Panc1 (cell line): ENCODE measurements at regions not wholly inside any gene's neighbourhood (a gene's known extent, or its start where the extent isn't known, plus 50 kb on each side); places are given as distances from the start of the nearest gene placed in this dataset.

Experiments
- ATAC-seq: fragments of 200-7000 bp; cut with Tn5 transposase; 2 replicates; pipeline ENCODE4 v1.9.1; 2020; ENCODE audit warnings: mild to moderate bottlenecking, moderate library complexity
- BruUV-seq: library from RNA; stranded (reverse); fragments of 400-500 nt; replicated peaks from 2 replicates; lab custom pipeline; 2021; lab: Mats Ljungman, UMichigan
- CTCF ChIA-PET: fragments of 300-600 bp; sonication (Branson Sonifier 250); formaldehyde crosslinking; loops from one replicate; lab custom pipeline; 2022; ENCODE audit warnings: antibody characterized with exemption; lab: Charles Lee
- POLR2A ChIA-PET: fragments of 300-600 bp; sonication (Branson Sonifier 250); formaldehyde crosslinking; loops from one replicate; lab custom pipeline; 2022; ENCODE audit warnings: antibody characterized with exemption; lab: Charles Lee
- DNase-seq: peaks from one replicate; pipeline ENCODE4 v3.0.0-alpha.2; 2010; ENCODE audit warnings: low read depth, low spot score
- H3K27ac ChIP-seq: 2 replicates; pipeline ENCODE4 v1.5.1; 2011; ENCODE audit warnings: mild to moderate bottlenecking, low read length, inconsistent platforms
- H3K27me3 ChIP-seq: fragments of 200-500 bp; sonication (Bioruptor generic); 2 replicates; pipeline ENCODE4 v1.6.0; 2014; ENCODE audit warnings: low read length, inconsistent platforms; ENCODE audit not compliant: control insufficient read depth, insufficient read depth
- H3K36me3 ChIP-seq: fragments of 200-500 bp; sonication (Bioruptor generic); 2 replicates; pipeline ENCODE4 v1.5.1; 2014; ENCODE audit warnings: inconsistent platforms, mild to moderate bottlenecking, low read length, moderate library complexity; ENCODE audit not compliant: control insufficient read depth, insufficient read depth
- H3K4me1 ChIP-seq: 2 replicates; pipeline ENCODE4 v1.5.1; 2011; ENCODE audit warnings: inconsistent platforms, mild to moderate bottlenecking, low read length, moderate library complexity; ENCODE audit not compliant: control insufficient read depth, insufficient read depth
- H3K4me3 ChIP-seq, 2 experiments: 2 replicates each; pipeline ENCODE4 v1.5.1; 2011 to 2012; ENCODE audit warnings: low read depth in 2 of 2, low read length in 2 of 2, mild to moderate bottlenecking in 2 of 2, inconsistent platforms in 1 of 2, moderate library complexity in 1 of 2
- H3K9me3 ChIP-seq: fragments of 200-500 bp; sonication (Bioruptor generic); 2 replicates; pipeline ENCODE4 v1.5.1; 2014; ENCODE audit warnings: low read depth, mild to moderate bottlenecking, inconsistent platforms, low read length, moderate library complexity; ENCODE audit not compliant: control insufficient read depth, insufficient read depth
- CTCF ChIP-seq: fragments of 450-650 bp; IDR thresholded peaks from 2 replicates; pipeline ENCODE4 v1.5.1; 2017; ENCODE audit warnings: mild to moderate bottlenecking
- POLR2AphosphoS5 ChIP-seq: IDR thresholded peaks from 2 replicates; pipeline ENCODE4 v1.6.1; 2012; ENCODE audit warnings: mild to moderate bottlenecking, low read depth, low read length, moderate library complexity
- SIN3A ChIP-seq: IDR thresholded peaks from 2 replicates; pipeline ENCODE4 v1.6.1; 2012; ENCODE audit warnings: low read depth, mild to moderate bottlenecking, low read length, moderate library complexity, borderline replicate concordance; ENCODE audit not compliant: insufficient read depth
- TCF7L2 ChIP-seq: IDR thresholded peaks from 2 replicates; pipeline ENCODE4 v1.6.1; 2011; ENCODE audit warnings: mild to moderate bottlenecking, low read depth, low read length, inconsistent platforms
- in situ Hi-C: cut with HindIII; loops from 2 replicates; pipeline ENCODE4 v1.10.0; 2016; ENCODE audit warnings: low sequenced_read_pairs, low pct_unique_long_range_greater_than_20kb
- intact Hi-C: fragments of 100-400 bp; cut with micrococcal nuclease; formaldehyde crosslinking; loops from one replicate; pipeline ENCODE4 v1.10.0; 2022; ENCODE audit not compliant: unreplicated experiment
- TF ChIP-seq, protein P1 (sequence below), 2 experiments: IDR thresholded peaks; 2 replicates each; pipeline ENCODE4 v1.6.1; 2011 to 2012; ENCODE audit warnings: low read depth in 2 of 2, control low read depth in 1 of 2, low read length in 1 of 2, mild to moderate bottlenecking in 1 of 2, moderate library complexity in 1 of 2; ENCODE audit not compliant: insufficient read depth in 1 of 2

- no peak overlapping the region for H3K27ac ChIP-seq
- no TSS peak for BruUV-seq
- ChIA-PET POLR2A (no interaction called here), CTCF (no interaction called here)
- TF ChIP-seq CTCF, result no peak
- no peak for TF ChIP-seq TCF7L2
- TF ChIP-seq POLR2AphosphoS5, result no peak
- TF ChIP-seq, protein P1, sequence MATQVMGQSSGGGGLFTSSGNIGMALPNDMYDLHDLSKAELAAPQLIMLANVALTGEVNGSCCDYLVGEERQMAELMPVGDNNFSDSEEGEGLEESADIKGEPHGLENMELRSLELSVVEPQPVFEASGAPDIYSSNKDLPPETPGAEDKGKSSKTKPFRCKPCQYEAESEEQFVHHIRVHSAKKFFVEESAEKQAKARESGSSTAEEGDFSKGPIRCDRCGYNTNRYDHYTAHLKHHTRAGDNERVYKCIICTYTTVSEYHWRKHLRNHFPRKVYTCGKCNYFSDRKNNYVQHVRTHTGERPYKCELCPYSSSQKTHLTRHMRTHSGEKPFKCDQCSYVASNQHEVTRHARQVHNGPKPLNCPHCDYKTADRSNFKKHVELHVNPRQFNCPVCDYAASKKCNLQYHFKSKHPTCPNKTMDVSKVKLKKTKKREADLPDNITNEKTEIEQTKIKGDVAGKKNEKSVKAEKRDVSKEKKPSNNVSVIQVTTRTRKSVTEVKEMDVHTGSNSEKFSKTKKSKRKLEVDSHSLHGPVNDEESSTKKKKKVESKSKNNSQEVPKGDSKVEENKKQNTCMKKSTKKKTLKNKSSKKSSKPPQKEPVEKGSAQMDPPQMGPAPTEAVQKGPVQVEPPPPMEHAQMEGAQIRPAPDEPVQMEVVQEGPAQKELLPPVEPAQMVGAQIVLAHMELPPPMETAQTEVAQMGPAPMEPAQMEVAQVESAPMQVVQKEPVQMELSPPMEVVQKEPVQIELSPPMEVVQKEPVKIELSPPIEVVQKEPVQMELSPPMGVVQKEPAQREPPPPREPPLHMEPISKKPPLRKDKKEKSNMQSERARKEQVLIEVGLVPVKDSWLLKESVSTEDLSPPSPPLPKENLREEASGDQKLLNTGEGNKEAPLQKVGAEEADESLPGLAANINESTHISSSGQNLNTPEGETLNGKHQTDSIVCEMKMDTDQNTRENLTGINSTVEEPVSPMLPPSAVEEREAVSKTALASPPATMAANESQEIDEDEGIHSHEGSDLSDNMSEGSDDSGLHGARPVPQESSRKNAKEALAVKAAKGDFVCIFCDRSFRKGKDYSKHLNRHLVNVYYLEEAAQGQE (IDR thresholded peaks at IDR 0.05; ENCODE audit: insufficient read depth in 1 of 2, low read depth in 2 of 2, low read length in 1 of 2), result no peak
- TF ChIP-seq SIN3A, result no peak
- no peak for ATAC-seq
- in situ Hi-C loops (no loop called here), intact Hi-C loops (no loop called here)
- H3K27me3 ChIP-seq, result no peaks in the 10 kb centered on the region; the same call in 1 of the 2 replicates
- H3K9me3 ChIP-seq, result no peaks in the 10 kb centered on the region
- H3K36me3 ChIP-seq, result no peaks in the 10 kb centered on the region
- H3K4me1 ChIP-seq, result no peaks in the 10 kb centered on the region
- H3K4me3 ChIP-seq, result no peak overlapping the region
- DNase-seq, result no peak
These were observed 64.6 kb upstream of the PAGE1 start for GRCh38 chrX:49760290-49760890.

DNA sequence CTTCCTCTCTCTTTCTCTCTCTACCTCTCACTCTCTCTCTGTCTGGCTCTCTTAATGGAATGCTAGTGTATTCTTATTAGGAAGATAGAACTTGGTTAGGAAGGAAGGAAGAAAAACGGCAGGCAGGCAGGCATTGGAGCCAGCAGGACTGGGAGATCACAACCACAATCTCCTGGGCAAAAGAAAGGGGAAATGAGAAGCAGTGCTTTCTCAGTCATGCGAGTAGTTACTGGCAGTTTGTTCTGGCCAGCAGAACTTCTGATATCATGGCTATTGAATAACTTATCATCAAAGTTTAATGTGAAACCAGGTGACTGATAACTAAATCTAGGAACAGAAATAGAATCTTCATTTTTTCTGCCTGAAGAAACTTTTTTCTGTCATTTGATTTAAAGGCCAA, 60.9 kb upstream of the PAGE1 start:
- no peak for DNase-seq
- TF ChIP-seq, protein P1 (IDR thresholded peaks at IDR 0.05; ENCODE audit: insufficient read depth in 1 of 2, low read depth in 2 of 2, low read length in 1 of 2), result no peak
- TF ChIP-seq SIN3A, result no peak
- TF ChIP-seq TCF7L2, result no peak
- TF ChIP-seq POLR2AphosphoS5, result no peak
- no peak for TF ChIP-seq CTCF
- Histone ChIP-seq H3K36me3 (no peaks in the 10 kb centered on the region), H3K9me3 (no peaks in the 10 kb centered on the region), H3K4me1 (no peaks in the 10 kb centered on the region), H3K27me3 (no peaks in the 10 kb centered on the region; the same call in 1 of the 2 replicates), H3K27ac (no peak overlapping the region), H3K4me3 (no peak overlapping the region)
- no peak for ATAC-seq
- in situ Hi-C loops, result no loop called here
- POLR2A ChIA-PET, result no interaction called here
- intact Hi-C loops, result no loop called here
- no TSS peak for BruUV-seq
- CTCF ChIA-PET, result no interaction called here
